Mesothelial cell of epicardium (in vitro differentiated cells): ENCODE measurements at regions not wholly inside any gene's neighbourhood (a gene's known extent, or its start where the extent isn't known, plus 50 kb on each side); places are given as distances from the start of the nearest gene placed in this dataset.
"Not testable (repeated sequence)": the region's sequence is repeated elsewhere in the genome, so short reads cannot be mapped to it uniquely, and the experiment has no call there.

Experiments used
- DNase-seq, 2 experiments: peaks; one replicate each; pipeline ENCODE4 v3.0.0; 2021; ENCODE audit warnings: low spot score in 2 of 2; ENCODE audit not compliant: unreplicated experiment in 2 of 2
- H3K27ac Mint-ChIP-seq: 2 replicates; pipeline ENCODE4 v1.8.0; 2021; ENCODE audit warnings: mixed read lengths
- H3K27me3 Mint-ChIP-seq: 2 replicates; pipeline ENCODE4 v1.8.0; 2021; ENCODE audit warnings: low read depth, mixed read lengths
- H3K36me3 Mint-ChIP-seq: 2 replicates; pipeline ENCODE4 v1.8.0; 2021; ENCODE audit warnings: mixed read lengths
- H3K4me1 Mint-ChIP-seq: 2 replicates; pipeline ENCODE4 v1.8.0; 2021; ENCODE audit warnings: mixed read lengths
- H3K4me3 Mint-ChIP-seq: 2 replicates; pipeline ENCODE4 v1.8.0; 2021; ENCODE audit warnings: mild to moderate bottlenecking, moderate library complexity, mixed read lengths
- H3K9me3 Mint-ChIP-seq: 2 replicates; pipeline ENCODE4 v1.8.0; 2021; ENCODE audit warnings: mixed read lengths
- TF ChIP-seq, protein P1 (sequence below): fragments of 200-600 bp; sonication (generic); IDR thresholded peaks from one replicate; pipeline ENCODE4 v1.5.0; 2021; ENCODE audit warnings: antibody characterized with exemption; ENCODE audit not compliant: unreplicated experiment

DNA sequence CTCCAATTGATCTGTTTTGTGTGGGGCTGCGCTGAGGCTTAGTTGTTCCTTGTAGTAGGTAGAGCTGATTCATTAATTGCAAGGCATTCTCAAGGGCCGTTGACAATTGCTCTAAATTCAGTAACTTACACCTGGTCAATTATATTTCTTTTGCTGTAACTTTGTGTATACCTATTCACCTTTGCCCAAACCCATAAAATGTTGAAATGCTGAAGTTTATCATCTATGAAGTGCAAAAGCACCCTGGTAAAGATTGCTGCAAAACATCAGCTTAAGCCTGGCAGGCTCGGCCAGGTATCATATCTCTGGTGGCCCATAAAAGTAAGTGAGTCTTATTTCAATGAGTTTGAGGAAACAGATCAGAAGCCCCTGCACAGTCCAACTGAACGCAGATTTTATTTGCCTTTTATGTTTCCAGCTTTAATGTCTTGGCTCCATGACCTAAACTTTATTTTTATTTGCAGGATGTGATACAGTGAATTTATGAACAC is 203.6 kb upstream of the SLCO3A1 start:
- Mint-ChIP-seq H3K27ac (no peak overlapping the region), H3K36me3 (no peaks in the 10 kb centered on the region), H3K27me3 (peaks cover 17% of the 10 kb centered on the region), H3K9me3 (no peaks in the 10 kb centered on the region), H3K4me3 (no peak overlapping the region), H3K4me1 (no peaks in the 10 kb centered on the region)
- TF ChIP-seq, protein P1, sequence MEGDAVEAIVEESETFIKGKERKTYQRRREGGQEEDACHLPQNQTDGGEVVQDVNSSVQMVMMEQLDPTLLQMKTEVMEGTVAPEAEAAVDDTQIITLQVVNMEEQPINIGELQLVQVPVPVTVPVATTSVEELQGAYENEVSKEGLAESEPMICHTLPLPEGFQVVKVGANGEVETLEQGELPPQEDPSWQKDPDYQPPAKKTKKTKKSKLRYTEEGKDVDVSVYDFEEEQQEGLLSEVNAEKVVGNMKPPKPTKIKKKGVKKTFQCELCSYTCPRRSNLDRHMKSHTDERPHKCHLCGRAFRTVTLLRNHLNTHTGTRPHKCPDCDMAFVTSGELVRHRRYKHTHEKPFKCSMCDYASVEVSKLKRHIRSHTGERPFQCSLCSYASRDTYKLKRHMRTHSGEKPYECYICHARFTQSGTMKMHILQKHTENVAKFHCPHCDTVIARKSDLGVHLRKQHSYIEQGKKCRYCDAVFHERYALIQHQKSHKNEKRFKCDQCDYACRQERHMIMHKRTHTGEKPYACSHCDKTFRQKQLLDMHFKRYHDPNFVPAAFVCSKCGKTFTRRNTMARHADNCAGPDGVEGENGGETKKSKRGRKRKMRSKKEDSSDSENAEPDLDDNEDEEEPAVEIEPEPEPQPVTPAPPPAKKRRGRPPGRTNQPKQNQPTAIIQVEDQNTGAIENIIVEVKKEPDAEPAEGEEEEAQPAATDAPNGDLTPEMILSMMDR: no peak
- DNase-seq: no peak

DNA sequence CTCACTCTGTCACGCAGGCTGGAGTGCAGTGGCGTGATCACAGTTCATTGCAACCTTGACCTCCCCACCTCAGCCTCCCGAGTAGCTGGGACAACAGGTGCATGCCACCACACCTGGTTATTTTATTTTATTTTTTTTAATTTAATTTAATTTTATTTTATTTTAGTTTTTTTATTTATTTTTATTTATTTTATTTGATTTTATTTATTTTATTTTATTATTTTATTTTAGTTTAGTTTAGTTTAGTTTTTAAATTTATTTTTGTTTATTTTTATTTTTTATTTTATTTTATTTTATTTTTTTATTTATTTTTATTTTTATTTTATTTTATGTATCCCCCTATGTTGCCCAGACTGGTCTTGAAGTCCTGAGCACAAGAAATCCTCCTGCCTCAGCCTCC is 202.3 kb upstream of the SLCO3A1 start:
- Mint-ChIP-seq H3K9me3 (peaks cover 6% of the 10 kb centered on the region), H3K4me1 (no peaks in the 10 kb centered on the region), H3K27me3 (peaks cover 22% of the 10 kb centered on the region), H3K4me3 (no peak overlapping the region), H3K27ac (no peak overlapping the region), H3K36me3 (no peaks in the 10 kb centered on the region)
- TF ChIP-seq, protein P1: no peak
- no peak for DNase-seq

DNA sequence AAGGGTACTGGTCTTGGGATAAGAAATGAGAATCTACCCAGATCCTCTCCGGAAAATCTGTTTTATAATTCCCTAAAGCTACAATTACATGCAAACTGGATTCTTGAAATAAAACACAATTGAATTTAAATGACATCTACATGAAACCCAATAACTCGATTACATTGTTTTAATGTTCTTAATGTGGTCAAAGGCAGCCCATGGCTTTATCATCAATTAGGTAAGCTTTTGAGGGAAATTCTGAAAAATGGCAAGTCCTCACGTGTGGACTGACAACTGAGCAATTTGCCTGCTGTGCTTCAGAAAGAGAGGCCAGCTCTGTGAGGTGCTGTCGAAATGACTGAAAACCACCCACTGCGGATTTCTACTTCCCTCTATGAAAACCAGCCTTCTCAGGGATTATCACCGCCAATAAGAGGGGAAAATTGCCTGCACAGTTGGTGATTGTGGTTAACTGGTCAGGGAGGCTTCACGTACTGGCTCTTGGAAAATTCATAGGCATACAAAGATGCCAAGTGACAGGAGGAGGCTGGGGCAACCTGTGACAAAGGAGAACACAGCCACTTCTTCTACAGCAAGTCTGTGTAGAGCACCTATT is 200.8 kb upstream of the SLCO3A1 start:
- H3K27ac Mint-ChIP-seq: no peak overlapping the region
- H3K4me1 Mint-ChIP-seq: no peaks in the 10 kb centered on the region
- no peaks in the 10 kb centered on the region for H3K36me3 Mint-ChIP-seq
- DNase-seq: no peak
- H3K9me3 Mint-ChIP-seq: peaks cover 6% of the 10 kb centered on the region
- TF ChIP-seq, protein P1: no peak
- no peak overlapping the region for H3K4me3 Mint-ChIP-seq
- peaks cover 34% of the 10 kb centered on the region for H3K27me3 Mint-ChIP-seq

DNA sequence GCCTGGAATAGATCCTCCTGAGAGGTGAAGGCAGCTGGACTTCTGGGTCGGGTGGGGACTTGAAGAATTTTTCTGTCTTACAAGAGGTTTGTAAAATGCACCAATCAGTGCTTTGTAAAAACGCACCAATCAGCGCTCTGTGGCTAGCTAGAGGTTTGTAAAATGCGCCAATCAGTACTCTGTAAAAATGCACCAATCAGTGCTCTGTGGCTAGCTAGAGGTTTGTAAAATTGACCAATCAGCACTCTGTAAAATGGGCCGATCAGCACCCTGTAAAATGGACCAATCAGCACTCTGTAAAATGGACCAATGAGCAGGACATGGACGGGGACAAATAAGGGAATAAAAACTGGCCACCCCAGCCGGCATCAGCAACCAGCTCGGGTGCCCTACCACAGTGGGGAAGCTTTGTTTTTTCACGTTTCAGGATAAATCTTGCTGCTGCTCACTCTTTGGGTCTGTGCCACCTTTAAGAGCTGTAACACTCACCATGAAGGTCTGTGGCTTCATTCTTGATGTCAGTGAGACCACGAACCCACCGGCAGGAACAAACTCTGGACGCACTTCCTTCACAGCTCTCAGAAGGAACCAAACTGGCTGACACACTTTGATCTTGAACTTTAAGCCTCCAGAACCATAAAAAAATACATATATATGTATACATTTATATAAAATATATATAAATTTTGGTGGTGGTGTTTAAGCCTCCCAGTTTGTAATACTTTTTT is 197.8 kb upstream of the SLCO3A1 start:
- H3K27me3 Mint-ChIP-seq: peaks cover 55% of the 10 kb centered on the region
- not testable (repeated sequence) for H3K4me1 Mint-ChIP-seq, H3K9me3 Mint-ChIP-seq, H3K27ac Mint-ChIP-seq, H3K36me3 Mint-ChIP-seq, H3K4me3 Mint-ChIP-seq, DNase-seq

DNA sequence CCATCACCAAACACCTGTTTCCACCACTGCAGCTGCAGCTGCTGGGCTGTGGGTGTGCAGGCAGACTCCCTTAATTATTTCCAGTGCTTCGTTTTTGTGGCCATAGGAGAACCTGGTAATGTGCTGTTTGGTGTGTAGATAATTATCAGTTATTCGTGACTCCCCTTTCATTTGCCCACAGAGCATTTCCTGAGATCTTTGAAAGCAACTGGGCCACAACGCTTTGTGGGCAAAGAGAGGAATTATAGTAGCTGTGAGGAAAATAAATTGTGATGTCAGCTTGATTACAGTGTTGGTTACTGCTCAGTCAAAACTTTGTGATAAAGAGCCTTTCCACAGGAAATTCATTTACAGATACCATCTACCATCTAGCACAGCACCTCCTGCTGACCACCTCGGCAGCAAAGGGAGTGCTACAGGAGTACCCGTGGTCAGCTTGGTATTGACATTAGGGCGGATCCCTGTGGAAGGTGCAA is 193.3 kb upstream of the SLCO3A1 start:
- H3K27me3 Mint-ChIP-seq: peaks cover 52% of the 10 kb centered on the region
- TF ChIP-seq, protein P1: no peak
- peaks cover 4% of the 10 kb centered on the region for H3K9me3 Mint-ChIP-seq
- no peaks in the 10 kb centered on the region for H3K4me1 Mint-ChIP-seq
- H3K4me3 Mint-ChIP-seq: no peak overlapping the region
- H3K27ac Mint-ChIP-seq: no peak overlapping the region
- H3K36me3 Mint-ChIP-seq: no peaks in the 10 kb centered on the region
- no peak for DNase-seq

DNA sequence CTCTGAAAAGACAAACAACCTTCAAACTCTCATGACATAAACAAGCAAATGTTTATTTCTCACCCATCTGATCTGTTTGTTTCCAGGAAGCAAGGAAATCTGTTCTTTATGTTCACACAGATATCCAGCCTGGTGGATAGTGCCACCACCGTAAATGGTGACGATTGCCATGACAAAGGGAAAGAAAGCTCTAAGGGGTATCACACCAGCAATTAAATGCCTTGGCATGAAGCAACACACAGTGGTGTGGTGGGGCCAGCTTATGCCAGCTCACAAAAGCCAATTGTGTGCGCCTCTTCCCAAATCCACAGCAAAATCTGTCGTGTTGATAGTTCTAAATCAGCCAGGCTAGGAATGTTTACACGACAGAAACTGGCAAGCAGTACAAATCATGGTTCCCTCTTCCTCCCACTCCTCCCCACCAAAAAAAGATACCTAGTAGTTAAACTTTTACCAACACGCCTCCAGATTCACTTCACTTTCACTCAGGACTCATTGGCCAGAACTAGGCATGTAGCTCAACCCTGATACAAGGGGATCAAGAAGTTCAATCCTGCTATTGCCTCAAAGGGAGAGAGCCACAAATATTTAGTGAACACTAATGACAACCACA is 189.2 kb upstream of the SLCO3A1 start:
- DNase-seq: no peak
- no peaks in the 10 kb centered on the region for H3K4me1 Mint-ChIP-seq
- H3K9me3 Mint-ChIP-seq: no peaks in the 10 kb centered on the region
- H3K36me3 Mint-ChIP-seq: no peaks in the 10 kb centered on the region
- peaks cover 20% of the 10 kb centered on the region for H3K27me3 Mint-ChIP-seq
- TF ChIP-seq, protein P1: no peak
- no peak overlapping the region for H3K27ac Mint-ChIP-seq
- H3K4me3 Mint-ChIP-seq: no peak overlapping the region
